Kidney tubule cell (primary cell): ENCODE measurements at regions not wholly inside any gene's neighbourhood (a gene's known extent, or its start where the extent isn't known, plus 50 kb on each side); places are given as distances from the start of the nearest gene placed in this dataset.

ENCODE experiments used
- DNase-seq: peaks from one replicate; pipeline ENCODE4 v3.0.0-alpha.2; 2018; ENCODE audit warnings: low spot score

- DNase-seq, result peak; percentile 23
These were observed 102.9 kb upstream of the HAAO start for GRCh38 chr2:42895134-42895790.

GRCh38 chr2:42893047-42893758, 100.8 kb upstream of the HAAO start:
- no peak for DNase-seq

- no peak for DNase-seq
These were observed 98.5 kb upstream of the HAAO start for GRCh38 chr2:42890791-42891355.

- no peak for DNase-seq
These were observed 96.2 kb upstream of the HAAO start for GRCh38 chr2:42888321-42889245.

- peak; percentile 30 for DNase-seq
These were observed 94.5 kb upstream of the HAAO start for GRCh38 chr2:42886921-42887320.

- no peak for DNase-seq
These were observed 90.4 kb upstream of the HAAO start for GRCh38 chr2:42882756-42883155.

GRCh38 chr2:42881732-42882131, 89.3 kb upstream of the HAAO start:
- peak; percentile 89 for DNase-seq

GRCh38 chr2:42880738-42881690, 88.6 kb upstream of the HAAO start:
- no peak for DNase-seq

GRCh38 chr2:42879913-42880737, 87.7 kb upstream of the HAAO start:
- peak; percentile 55 for DNase-seq

- DNase-seq, result no peak
These were observed 86.8 kb upstream of the HAAO start for GRCh38 chr2:42879121-42879705.

- DNase-seq, result peak; percentile 33
These were observed 86.2 kb upstream of the HAAO start for GRCh38 chr2:42878581-42878980.

- DNase-seq, result no peak
These were observed 85.6 kb upstream of the HAAO start for GRCh38 chr2:42877936-42878335.

- no peak for DNase-seq
These were observed 85.1 kb upstream of the HAAO start for GRCh38 chr2:42877511-42877910.

- DNase-seq, result no peak
These were observed 84.0 kb upstream of the HAAO start for GRCh38 chr2:42876326-42876751.

- DNase-seq, result no peak
These were observed 83.5 kb upstream of the HAAO start for GRCh38 chr2:42875880-42876279.

GRCh38 chr2:42874949-42875801, 82.8 kb upstream of the HAAO start:
- no peak for DNase-seq

- DNase-seq, result no peak
These were observed 80.3 kb upstream of the HAAO start for GRCh38 chr2:42872721-42873120.

- DNase-seq, result no peak
These were observed 79.0 kb upstream of the HAAO start for GRCh38 chr2:42871372-42871771.

GRCh38 chr2:42868874-42869273, 76.5 kb upstream of the HAAO start:
- no peak for DNase-seq
